ENCODE measurements at regions not wholly inside any gene's neighbourhood (a gene's known extent, or its start where the extent isn't known, plus 50 kb on each side); places are given as distances from the start of the nearest gene placed in this dataset.
A peak's percentile ranks its signal among the peaks of the same experiment; 100 is the strongest.
"Not testable (repeated sequence)": the region's sequence is repeated elsewhere in the genome, so short reads cannot be mapped to it uniquely, and the experiment has no call there.

GRCh38 chr2:185373229-185373628, 365.4 kb upstream of the FSIP2 start:
- H3K4me3 Mint-ChIP-seq: no peak overlapping the region
- no peak overlapping the region for H3K27ac Mint-ChIP-seq
- no peaks in the 10 kb centered on the region for H3K36me3 Mint-ChIP-seq
- no peaks in the 10 kb centered on the region for H3K4me1 Mint-ChIP-seq
- no peaks in the 10 kb centered on the region for H3K9me3 Mint-ChIP-seq
- no peaks in the 10 kb centered on the region for H3K27me3 Mint-ChIP-seq

- Mint-ChIP-seq H3K27me3 (no peaks in the 10 kb centered on the region), H3K4me3 (no peak overlapping the region), H3K9me3 (no peaks in the 10 kb centered on the region), H3K36me3 (no peaks in the 10 kb centered on the region), H3K4me1 (no peaks in the 10 kb centered on the region), H3K27ac (no peak overlapping the region)
These were observed 363.7 kb upstream of the FSIP2 start for GRCh38 chr2:185374878-185375277.

GRCh38 chr2:185375731-185376130, 362.9 kb upstream of the FSIP2 start:
- no peaks in the 10 kb centered on the region for H3K9me3 Mint-ChIP-seq
- no peak overlapping the region for H3K27ac Mint-ChIP-seq
- H3K4me1 Mint-ChIP-seq: no peaks in the 10 kb centered on the region
- no peaks in the 10 kb centered on the region for H3K27me3 Mint-ChIP-seq
- H3K4me3 Mint-ChIP-seq: no peak overlapping the region
- no peaks in the 10 kb centered on the region for H3K36me3 Mint-ChIP-seq

GRCh38 chr2:185381631-185382030, 357.0 kb upstream of the FSIP2 start:
- Mint-ChIP-seq H3K27me3 (no peaks in the 10 kb centered on the region), H3K36me3 (no peaks in the 10 kb centered on the region), H3K4me3 (no peak overlapping the region), H3K9me3 (peaks cover 4% of the 10 kb centered on the region), H3K4me1 (no peaks in the 10 kb centered on the region), H3K27ac (no peak overlapping the region)

- H3K27ac Mint-ChIP-seq: no peak overlapping the region
- H3K27me3 Mint-ChIP-seq: no peaks in the 10 kb centered on the region
- no peak overlapping the region for H3K4me3 Mint-ChIP-seq
- peaks cover 4% of the 10 kb centered on the region for H3K9me3 Mint-ChIP-seq
- H3K36me3 Mint-ChIP-seq: no peaks in the 10 kb centered on the region
- H3K4me1 Mint-ChIP-seq: no peaks in the 10 kb centered on the region
These were observed 353.6 kb upstream of the FSIP2 start for GRCh38 chr2:185384822-185385560.

GRCh38 chr2:185388226-185388625, 350.4 kb upstream of the FSIP2 start:
- Mint-ChIP-seq H3K27ac (no peak overlapping the region), H3K4me3 (no peak overlapping the region), H3K27me3 (no peaks in the 10 kb centered on the region), H3K4me1 (no peaks in the 10 kb centered on the region), H3K36me3 (no peaks in the 10 kb centered on the region), H3K9me3 (peaks cover 4% of the 10 kb centered on the region)

- no peak overlapping the region for H3K4me3 Mint-ChIP-seq
- no peaks in the 10 kb centered on the region for H3K4me1 Mint-ChIP-seq
- H3K36me3 Mint-ChIP-seq: no peaks in the 10 kb centered on the region
- H3K27me3 Mint-ChIP-seq: no peaks in the 10 kb centered on the region
- H3K9me3 Mint-ChIP-seq: no peaks in the 10 kb centered on the region
- no peak overlapping the region for H3K27ac Mint-ChIP-seq
These were observed 347.1 kb upstream of the FSIP2 start for GRCh38 chr2:185391543-185391942.

- H3K9me3 Mint-ChIP-seq: no peaks in the 10 kb centered on the region
- no peaks in the 10 kb centered on the region for H3K4me1 Mint-ChIP-seq
- H3K27me3 Mint-ChIP-seq: no peaks in the 10 kb centered on the region
- H3K27ac Mint-ChIP-seq: no peak overlapping the region
- no peak overlapping the region for H3K4me3 Mint-ChIP-seq
- H3K36me3 Mint-ChIP-seq: no peaks in the 10 kb centered on the region
These were observed 345.5 kb upstream of the FSIP2 start for GRCh38 chr2:185393091-185393490.

- Mint-ChIP-seq H3K9me3 (no peaks in the 10 kb centered on the region), H3K27me3 (no peaks in the 10 kb centered on the region)
These were observed 336.1 kb upstream of the FSIP2 start for GRCh38 chr2:185402474-185402873.

GRCh38 chr2:185404578-185404977, 334.0 kb upstream of the FSIP2 start:
- no peaks in the 10 kb centered on the region for H3K9me3 Mint-ChIP-seq
- H3K4me1 Mint-ChIP-seq: no peaks in the 10 kb centered on the region
- H3K27me3 Mint-ChIP-seq: no peaks in the 10 kb centered on the region
- no peak overlapping the region for H3K4me3 Mint-ChIP-seq
- no peak overlapping the region for H3K27ac Mint-ChIP-seq
- no peaks in the 10 kb centered on the region for H3K36me3 Mint-ChIP-seq

More at GRCh38 chr2:185402474-185402873, 336.1 kb upstream of the FSIP2 start:
- Mint-ChIP-seq H3K36me3 (no peaks in the 10 kb centered on the region), H3K4me3 (no peak overlapping the region), H3K4me1 (no peaks in the 10 kb centered on the region), H3K27ac (no peak overlapping the region)

- H3K4me1 Mint-ChIP-seq: no peaks in the 10 kb centered on the region
- H3K27me3 Mint-ChIP-seq: no peaks in the 10 kb centered on the region
- no peak overlapping the region for H3K4me3 Mint-ChIP-seq
- H3K9me3 Mint-ChIP-seq: no peaks in the 10 kb centered on the region
- H3K27ac Mint-ChIP-seq: no peak overlapping the region
- no peaks in the 10 kb centered on the region for H3K36me3 Mint-ChIP-seq
These were observed 321.5 kb upstream of the FSIP2 start for GRCh38 chr2:185417111-185417510.

GRCh38 chr2:185417688-185418087, 320.9 kb upstream of the FSIP2 start:
- Mint-ChIP-seq H3K36me3 (no peaks in the 10 kb centered on the region), H3K9me3 (no peaks in the 10 kb centered on the region), H3K27me3 (no peaks in the 10 kb centered on the region)

GRCh38 chr2:185424958-185425629, 313.5 kb upstream of the FSIP2 start:
- not testable (repeated sequence) for H3K4me1 Mint-ChIP-seq
- peak overlapping the region; percentile 26 for H3K4me3 Mint-ChIP-seq

More at GRCh38 chr2:185417688-185418087, 320.9 kb upstream of the FSIP2 start:
- H3K27ac Mint-ChIP-seq: no peak overlapping the region
- H3K4me1 Mint-ChIP-seq: no peaks in the 10 kb centered on the region
- H3K4me3 Mint-ChIP-seq: no peak overlapping the region

GRCh38 chr2:185428000-185428399, 310.6 kb upstream of the FSIP2 start:
- no peaks in the 10 kb centered on the region for H3K27me3 Mint-ChIP-seq
- H3K36me3 Mint-ChIP-seq: no peaks in the 10 kb centered on the region
- no peaks in the 10 kb centered on the region for H3K9me3 Mint-ChIP-seq
- no peaks in the 10 kb centered on the region for H3K4me1 Mint-ChIP-seq
- H3K27ac Mint-ChIP-seq: no peak overlapping the region
- H3K4me3 Mint-ChIP-seq: no peak overlapping the region

More at GRCh38 chr2:185424958-185425629, 313.5 kb upstream of the FSIP2 start:
- not testable (repeated sequence) for H3K36me3 Mint-ChIP-seq, H3K27ac Mint-ChIP-seq, H3K9me3 Mint-ChIP-seq, H3K27me3 Mint-ChIP-seq

- no peak overlapping the region for H3K4me3 Mint-ChIP-seq
- no peaks in the 10 kb centered on the region for H3K36me3 Mint-ChIP-seq
- H3K27me3 Mint-ChIP-seq: no peaks in the 10 kb centered on the region
- H3K27ac Mint-ChIP-seq: no peak overlapping the region
- peaks cover 3% of the 10 kb centered on the region for H3K9me3 Mint-ChIP-seq
- no peaks in the 10 kb centered on the region for H3K4me1 Mint-ChIP-seq
These were observed 304.8 kb upstream of the FSIP2 start for GRCh38 chr2:185433824-185434223.

GRCh38 chr2:185436787-185437372, 301.7 kb upstream of the FSIP2 start:
- peaks cover 3% of the 10 kb centered on the region for H3K9me3 Mint-ChIP-seq
- H3K36me3 Mint-ChIP-seq: no peaks in the 10 kb centered on the region
- no peaks in the 10 kb centered on the region for H3K4me1 Mint-ChIP-seq
- no peak overlapping the region for H3K4me3 Mint-ChIP-seq
- no peak overlapping the region for H3K27ac Mint-ChIP-seq
- no peaks in the 10 kb centered on the region for H3K27me3 Mint-ChIP-seq
